K562 (cell line): ENCODE measurements at regions not wholly inside any gene's neighbourhood (a gene's known extent, or its start where the extent isn't known, plus 50 kb on each side); places are given as distances from the start of the nearest gene placed in this dataset.

Source experiments
- ATAC-seq: fragments of 200-7000 bp; cut with Tn5 transposase; 3 replicates; pipeline ENCODE4 v1.9.1; 2020; ENCODE audit warnings: moderate library complexity
- BruUV-seq: library from RNA; stranded (reverse); fragments of 400-500 nt; replicated peaks from 2 replicates; lab custom pipeline; 2021; lab: Mats Ljungman, UMichigan
- CTCF ChIA-PET: fragments of 300-600 bp; formaldehyde crosslinking; extraction: SDS; loops from one replicate; lab custom pipeline; 2021; ENCODE audit warnings: low intra/inter-chr PET ratio; lab: Yijun Ruan, JAX
- POLR2A ChIA-PET: fragments of 300-600, 350-650 bp; sonication (Branson Sonifier 250); formaldehyde crosslinking; extraction: SDS; loops from one replicate; lab custom pipeline; 2021; ENCODE audit warnings: antibody characterized with exemption, inconsistent platforms; lab: Yijun Ruan, JAX
- DNase-seq, 4 experiments: peaks; one replicate each; pipeline versions ENCODE4 v3.0.0 to v3.0.0-alpha.2; 2011 to 2018; ENCODE audit warnings: low spot score in 3 of 4, mixed read lengths in 3 of 4; ENCODE audit errors: extremely low read depth in 1 of 4
- FAIRE-seq: peaks from 2 replicates; lab custom pipeline; 2011; peaks lifted over from hg19 to GRCh38; lab: Jason Lieb, UNC
- H2AFZ ChIP-seq: 2 replicates; pipeline ENCODE4 v1.6.0; 2011; ENCODE audit warnings: low read depth, low read length, control low read depth, inconsistent platforms
- H3K27ac ChIP-seq: fragments of 200-600 bp; 3 replicates; pipeline ENCODE4 v1.8.0; 2011; ENCODE audit warnings: low read depth, mild to moderate bottlenecking, control low read depth, inconsistent platforms, low read length, moderate library complexity, mixed read lengths; ENCODE audit errors: extremely low read depth
- H3K27me3 ChIP-seq, 2 experiments: fragments of 300-600 bp in 1 of 2; 2 replicates in 1 of 2; 3 replicates in 1 of 2; pipeline versions ENCODE4 v1.6.0 to v1.8.0; 2011; ENCODE audit warnings: inconsistent platforms in 2 of 2, low read length in 2 of 2, mild to moderate bottlenecking in 1 of 2, mixed read lengths in 1 of 2, moderate library complexity in 1 of 2; ENCODE audit not compliant: control insufficient read depth in 2 of 2, insufficient read depth in 2 of 2
- H3K36me3 ChIP-seq: fragments of 300-600 bp; 3 replicates; pipeline ENCODE4 v1.8.0; 2011; ENCODE audit warnings: mild to moderate bottlenecking, low read length, inconsistent platforms; ENCODE audit not compliant: control insufficient read depth, insufficient read depth
- H3K4me1 ChIP-seq, 2 experiments: fragments of 200-600 bp in 1 of 2; replicated peaks in 1 of 2; 2 replicates in 1 of 2; 3 replicates in 1 of 2; pipeline versions ENCODE4 v1.5.1 to v1.8.0; 2011; ENCODE audit warnings: inconsistent platforms in 2 of 2, low read length in 2 of 2, mild to moderate bottlenecking in 1 of 2, mixed read lengths in 1 of 2, moderate library complexity in 1 of 2; ENCODE audit not compliant: control insufficient read depth in 2 of 2, insufficient read depth in 2 of 2
- H3K4me2 ChIP-seq: 2 replicates; pipeline ENCODE4 v1.6.1; 2011; ENCODE audit warnings: low read length, control low read depth, inconsistent platforms, mixed read lengths; ENCODE audit not compliant: insufficient read depth
- H3K4me3 ChIP-seq: fragments of 200-600 bp; sonication (generic), shearing (Covaris generic); 2 replicates; pipeline ENCODE4 v1.5.1; 2016; ENCODE audit warnings: control low read depth, inconsistent platforms
- H3K79me2 ChIP-seq: fragments of 200-600 bp; 3 replicates; pipeline ENCODE4 v1.8.0; 2011; ENCODE audit warnings: low read length, inconsistent platforms; ENCODE audit not compliant: control insufficient read depth, insufficient read depth
- H3K9ac ChIP-seq, 2 experiments: 2 replicates each; pipeline versions ENCODE4 v1.6.0 to v1.6.1; 2011; ENCODE audit warnings: low read depth in 2 of 2, low read length in 2 of 2, control low read depth in 1 of 2, inconsistent platforms in 1 of 2, mild to moderate bottlenecking in 1 of 2, mixed read lengths in 1 of 2; ENCODE audit not compliant: insufficient read depth in 1 of 2
- H3K9me1 ChIP-seq: one replicate; pipeline ENCODE4 v1.6.0; 2011; ENCODE audit warnings: inconsistent platforms, mild to moderate bottlenecking, low read length, moderate library complexity; ENCODE audit not compliant: control insufficient read depth, insufficient read depth
- H3K9me3 ChIP-seq: replicated peaks from 2 replicates; pipeline ENCODE4 v1.5.1; 2011; ENCODE audit warnings: low read depth, low read length, inconsistent platforms; ENCODE audit not compliant: control insufficient read depth, insufficient read depth
- H4K20me1 ChIP-seq: replicated peaks from 2 replicates; pipeline ENCODE4 v1.6.1; 2011; ENCODE audit warnings: low read length, inconsistent platforms, mixed read lengths; ENCODE audit not compliant: control insufficient read depth, insufficient read depth
- CBX3 ChIP-seq, 2 experiments: IDR thresholded peaks; 1 replicate in 1 of 2; 2 replicates in 1 of 2; pipeline ENCODE4 v1.6.1; 2012; ENCODE audit warnings: inconsistent platforms in 2 of 2, low read length in 2 of 2, borderline replicate concordance in 1 of 2, control low read depth in 1 of 2
- DNMT1 ChIP-seq: fragments of 450-650 bp; IDR thresholded peaks from 2 replicates; pipeline ENCODE4 v1.6.1; 2016; ENCODE audit warnings: antibody characterized with exemption, mild to moderate bottlenecking
- EZH2 ChIP-seq: IDR thresholded peaks from 2 replicates; pipeline ENCODE4 v1.6.1; 2012; ENCODE audit warnings: low read depth, mild to moderate bottlenecking, inconsistent platforms, low read length, borderline replicate concordance
- MNT ChIP-seq, 2 experiments: fragments of 450-650 bp; conservative IDR thresholded peaks; 2 replicates each; pipeline ENCODE4 v1.6.1; 2017; ENCODE audit warnings: mild to moderate bottlenecking in 2 of 2, moderate library complexity in 2 of 2
- PKNOX1 ChIP-seq: fragments of 450-650 bp; IDR thresholded peaks from 2 replicates; pipeline ENCODE4 v1.6.1; 2016
- RNF2 ChIP-seq: sonication (generic); IDR thresholded peaks from 2 replicates; pipeline ENCODE4 v1.6.1; 2016
- SAP30 ChIP-seq: fragments of 200-600 bp; sonication (generic); IDR thresholded peaks from 2 replicates; pipeline ENCODE4 v1.6.1; 2012; ENCODE audit warnings: borderline replicate concordance, low read depth, mild to moderate bottlenecking, moderate library complexity, low read length, control low read depth, inconsistent platforms; ENCODE audit not compliant: insufficient read depth, poor library complexity, severe bottlenecking
- TEAD1 ChIP-seq, 2 experiments: fragments of 450-650 bp in 1 of 2; sonication (generic) in 1 of 2; formaldehyde crosslinking; IDR thresholded peaks; 2 replicates each; pipeline versions ENCODE4 v1.4.0 to v1.8.0; 2020 to 2022; ENCODE audit warnings: mild to moderate bottlenecking in 2 of 2, missing genetic modification reagents in 1 of 2
- TRIM24 ChIP-seq, 2 experiments: fragments of 450-650 bp; IDR thresholded peaks; 2 replicates each; pipeline ENCODE4 v1.6.1; 2016
- WGBS: fragments of 100-300 bp; shearing (Covaris generic); methylation state at CpG from one replicate; pipeline ENCODE4 v1.1.6; 2016; ENCODE audit warnings: low coverage, mixed read lengths; ENCODE audit not compliant: insufficient coverage; ENCODE audit errors: missing lambda C conversion rate; 5-methylcytosine and 5-hydroxymethylcytosine counted together
- in situ Hi-C: fragments of 300-500 bp; cut with MboI; formaldehyde crosslinking; loops from 4 replicates; pipeline ENCODE4 v1.15.0; 2018; ENCODE audit warnings: inconsistent platforms, mixed read lengths
- intact Hi-C: fragments of 100-400 bp; cut with micrococcal nuclease; formaldehyde crosslinking; loops from 2 replicates; pipeline ENCODE4 v1.14.2; 2022
- TF ChIP-seq, protein P1 (sequence below): fragments of 250-450 bp; sonication (Bioruptor Pico); IDR thresholded peaks from 2 replicates; pipeline ENCODE4 v1.5.0; 2021
- TF ChIP-seq, protein P2 (sequence below): IDR thresholded peaks from 2 replicates; pipeline ENCODE4 v1.6.1; 2012; ENCODE audit warnings: low read depth, low read length, improper control_type of control experiment, borderline replicate concordance

DNA sequence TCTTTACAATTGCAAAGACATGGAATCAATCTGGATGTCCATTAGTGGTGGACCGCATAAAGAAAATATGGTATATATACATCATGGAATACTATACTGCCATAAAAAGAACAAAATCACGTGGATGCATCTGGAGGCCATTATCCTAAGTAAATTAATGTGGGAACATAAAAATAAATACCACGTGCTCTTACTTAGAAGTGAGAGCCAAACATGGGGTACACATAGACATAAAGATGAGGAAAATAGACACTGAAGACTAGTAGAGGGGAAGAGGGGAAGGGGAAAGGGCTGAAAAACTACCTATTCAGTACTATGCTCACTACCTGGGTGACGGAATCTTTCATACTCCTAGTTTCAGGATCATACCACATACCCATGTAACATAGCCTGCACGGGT lies 179.3 kb upstream of the TECRL start:
- POLR2A ChIA-PET = no interaction called here
- no peak for FAIRE-seq
- intact Hi-C loops = no loop called here

More for the DNA sequence above, 179.3 kb upstream of the TECRL start:
- WGBS = 10% methylated on average over 5 of the region's 5 CpGs
- no peak overlapping the region for H3K4me2 ChIP-seq
- H3K79me2 ChIP-seq = no peaks in the 10 kb centered on the region
- no peaks in the 10 kb centered on the region for H3K27me3 ChIP-seq
- ATAC-seq = no peak
- H3K9me3 ChIP-seq = no peaks in the 10 kb centered on the region
- in situ Hi-C loops = no loop called here
- CTCF ChIA-PET = no interaction called here
- H3K9me1 ChIP-seq = no peaks in the 10 kb centered on the region
- no peak overlapping the region for H3K9ac ChIP-seq
- BruUV-seq = no TSS peak
- no peak overlapping the region for H2AFZ ChIP-seq
- H3K4me1 ChIP-seq = no peaks in the 10 kb centered on the region
- no peak overlapping the region for H3K4me3 ChIP-seq
- TF ChIP-seq SAP30 (no peak), TRIM24 (IDR thresholded peaks at IDR 0.05) (no peak), EZH2 (no peak), TEAD1 (CRISPR knock-in tag; IDR thresholded peaks at IDR 0.05) (no peak), CBX3 (IDR thresholded peaks at IDR 0.05; ENCODE audit: borderline replicate concordance in 1 of 2, low read length in 2 of 2) (no peak), PKNOX1 (no peak), RNF2 (no peak), DNMT1 (no peak), MNT (conservative IDR thresholded peaks at IDR 0.05) (no peak)
- TF ChIP-seq, protein P1, sequence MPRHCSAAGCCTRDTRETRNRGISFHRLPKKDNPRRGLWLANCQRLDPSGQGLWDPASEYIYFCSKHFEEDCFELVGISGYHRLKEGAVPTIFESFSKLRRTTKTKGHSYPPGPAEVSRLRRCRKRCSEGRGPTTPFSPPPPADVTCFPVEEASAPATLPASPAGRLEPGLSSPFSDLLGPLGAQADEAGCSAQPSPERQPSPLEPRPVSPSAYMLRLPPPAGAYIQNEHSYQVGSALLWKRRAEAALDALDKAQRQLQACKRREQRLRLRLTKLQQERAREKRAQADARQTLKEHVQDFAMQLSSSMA (CRISPR knock-in tag) = no peak
- TF ChIP-seq, protein P2, sequence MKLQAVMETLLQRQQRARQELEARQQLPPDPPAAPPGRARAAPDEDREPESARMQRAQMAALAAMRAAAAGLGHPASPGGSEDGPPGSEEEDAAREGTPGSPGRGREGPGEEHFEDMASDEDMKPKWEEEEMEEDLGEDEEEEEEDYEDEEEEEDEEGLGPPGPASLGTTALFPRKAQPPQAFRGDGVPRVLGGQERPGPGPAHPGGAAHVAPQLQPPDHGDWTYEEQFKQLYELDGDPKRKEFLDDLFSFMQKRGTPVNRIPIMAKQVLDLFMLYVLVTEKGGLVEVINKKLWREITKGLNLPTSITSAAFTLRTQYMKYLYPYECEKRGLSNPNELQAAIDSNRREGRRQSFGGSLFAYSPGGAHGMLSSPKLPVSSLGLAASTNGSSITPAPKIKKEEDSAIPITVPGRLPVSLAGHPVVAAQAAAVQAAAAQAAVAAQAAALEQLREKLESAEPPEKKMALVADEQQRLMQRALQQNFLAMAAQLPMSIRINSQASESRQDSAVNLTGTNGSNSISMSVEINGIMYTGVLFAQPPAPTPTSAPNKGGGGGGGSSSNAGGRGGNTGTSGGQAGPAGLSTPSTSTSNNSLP = no peak
- H4K20me1 ChIP-seq = no peaks in the 10 kb centered on the region
- DNase-seq = no peak
- no peaks in the 10 kb centered on the region for H3K36me3 ChIP-seq
- H3K27ac ChIP-seq = no peak overlapping the region
